Osteocyte (in vitro differentiated cells): ENCODE measurements at regions not wholly inside any gene's neighbourhood (a gene's known extent, or its start where the extent isn't known, plus 50 kb on each side); places are given as distances from the start of the nearest gene placed in this dataset.

ENCODE experiments used
- DNase-seq: peaks from one replicate; pipeline ENCODE4 v3.0.0; 2021; ENCODE audit warnings: mixed read lengths; ENCODE audit not compliant: unreplicated experiment; ENCODE audit errors: extremely low spot score
- H3K27ac Mint-ChIP-seq: one replicate; pipeline ENCODE4 v1.8.0; 2021; ENCODE audit warnings: mild to moderate bottlenecking, mixed read lengths; ENCODE audit not compliant: unreplicated experiment
- H3K27me3 Mint-ChIP-seq: one replicate; pipeline ENCODE4 v1.8.0; 2021; ENCODE audit warnings: mixed read lengths; ENCODE audit not compliant: unreplicated experiment
- H3K36me3 Mint-ChIP-seq: one replicate; pipeline ENCODE4 v1.8.0; 2021; ENCODE audit warnings: mixed read lengths; ENCODE audit not compliant: unreplicated experiment
- H3K4me1 Mint-ChIP-seq: one replicate; pipeline ENCODE4 v1.8.0; 2021; ENCODE audit warnings: mixed read lengths; ENCODE audit not compliant: unreplicated experiment
- H3K4me3 Mint-ChIP-seq: one replicate; pipeline ENCODE4 v1.8.0; 2021; ENCODE audit warnings: mild to moderate bottlenecking, moderate library complexity, mixed read lengths; ENCODE audit not compliant: unreplicated experiment
- H3K9me3 Mint-ChIP-seq: one replicate; pipeline ENCODE4 v1.8.0; 2021; ENCODE audit warnings: mixed read lengths; ENCODE audit not compliant: unreplicated experiment
- CTCF ChIP-seq: fragments of 200-600 bp; sonication (generic); IDR thresholded peaks from 2 replicates; pipeline ENCODE4 v1.5.0; 2021; ENCODE audit warnings: antibody characterized with exemption, mild to moderate bottlenecking, moderate library complexity

DNA sequence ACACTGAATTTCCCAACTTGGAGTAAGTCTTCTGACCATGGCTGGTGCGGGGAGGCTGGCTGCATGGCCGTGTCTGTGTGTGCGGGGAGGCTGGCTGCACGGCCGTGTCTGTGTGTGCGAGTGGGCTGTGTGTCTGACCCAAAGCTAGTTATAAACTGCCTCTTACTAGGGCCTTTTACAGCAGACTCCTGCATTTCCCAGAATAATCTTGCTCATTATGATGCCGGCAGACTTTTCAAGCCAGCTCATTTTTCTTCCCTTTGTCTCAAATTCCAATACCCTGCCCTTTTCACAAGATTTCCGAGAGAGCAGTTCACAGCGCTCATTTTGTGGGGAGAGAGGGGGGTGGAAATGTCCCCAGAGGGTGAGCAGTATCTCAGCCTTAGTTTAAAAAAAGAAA is 470.7 kb upstream of the BRINP1 start:
- Mint-ChIP-seq H3K4me1 (no peaks in the 10 kb centered on the region), H3K27ac (no peak overlapping the region), H3K36me3 (no peaks in the 10 kb centered on the region), H3K9me3 (no peaks in the 10 kb centered on the region), H3K4me3 (no peak overlapping the region), H3K27me3 (no peaks in the 10 kb centered on the region)
- TF ChIP-seq CTCF = no peak
- DNase-seq = no peak

DNA sequence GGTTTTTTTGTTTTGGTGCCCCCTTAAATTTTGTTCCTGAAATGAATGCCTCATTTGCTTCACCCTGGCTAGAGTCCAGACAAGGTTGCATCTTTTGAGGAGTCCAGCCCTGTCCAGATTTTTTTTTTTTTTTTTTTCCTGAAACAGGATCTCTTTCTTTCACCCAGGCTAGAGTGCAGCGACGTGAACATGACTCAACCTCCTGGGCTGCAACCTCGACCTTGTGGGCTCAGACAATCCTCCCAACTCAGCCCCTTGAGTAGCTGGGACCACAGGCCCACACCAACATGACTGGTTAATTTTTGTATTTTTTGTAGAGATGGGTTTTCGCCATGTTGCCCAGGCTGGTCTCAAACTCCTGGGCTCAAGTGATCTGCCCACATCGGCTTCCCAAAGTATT is 469.0 kb upstream of the BRINP1 start:
- Mint-ChIP-seq H3K9me3 (no peaks in the 10 kb centered on the region), H3K4me3 (no peak overlapping the region), H3K4me1 (no peaks in the 10 kb centered on the region), H3K27me3 (no peaks in the 10 kb centered on the region), H3K36me3 (no peaks in the 10 kb centered on the region), H3K27ac (no peak overlapping the region)
- TF ChIP-seq CTCF = no peak
- DNase-seq = no peak

DNA sequence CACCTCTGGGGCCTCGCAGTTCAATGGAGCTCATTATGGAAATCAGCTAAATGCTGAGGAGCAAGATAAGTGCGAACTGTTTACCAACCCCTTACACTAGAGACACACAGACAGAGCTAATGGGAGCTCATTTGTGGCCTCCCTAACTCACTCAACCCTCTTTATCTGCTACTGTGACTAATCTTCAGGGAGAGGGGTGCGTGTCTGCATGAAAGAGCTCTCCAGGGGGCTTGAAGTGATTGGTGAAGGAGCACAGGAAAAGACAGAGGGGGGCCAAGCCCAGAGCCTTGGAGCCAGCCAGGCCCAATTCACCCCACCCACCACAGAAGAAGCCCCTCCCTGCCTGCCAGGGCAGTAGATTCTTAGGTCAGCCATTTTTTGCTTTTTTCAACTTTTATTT is 466.8 kb upstream of the BRINP1 start:
- TF ChIP-seq CTCF = no peak
- Mint-ChIP-seq H3K4me1 (no peaks in the 10 kb centered on the region), H3K27me3 (no peaks in the 10 kb centered on the region), H3K27ac (no peak overlapping the region), H3K9me3 (no peaks in the 10 kb centered on the region), H3K4me3 (no peak overlapping the region), H3K36me3 (no peaks in the 10 kb centered on the region)
- DNase-seq = no peak

- no peak overlapping the region for H3K4me3 Mint-ChIP-seq
- H3K4me1 Mint-ChIP-seq = no peaks in the 10 kb centered on the region
- H3K36me3 Mint-ChIP-seq = no peaks in the 10 kb centered on the region
- peaks cover 2% of the 10 kb centered on the region for H3K27me3 Mint-ChIP-seq
- H3K9me3 Mint-ChIP-seq = no peaks in the 10 kb centered on the region
- no peak for DNase-seq
- TF ChIP-seq CTCF = no peak
- no peak overlapping the region for H3K27ac Mint-ChIP-seq
Observed at GRCh38 chr9:119834064-119834620, 464.9 kb upstream of the BRINP1 start.

DNA sequence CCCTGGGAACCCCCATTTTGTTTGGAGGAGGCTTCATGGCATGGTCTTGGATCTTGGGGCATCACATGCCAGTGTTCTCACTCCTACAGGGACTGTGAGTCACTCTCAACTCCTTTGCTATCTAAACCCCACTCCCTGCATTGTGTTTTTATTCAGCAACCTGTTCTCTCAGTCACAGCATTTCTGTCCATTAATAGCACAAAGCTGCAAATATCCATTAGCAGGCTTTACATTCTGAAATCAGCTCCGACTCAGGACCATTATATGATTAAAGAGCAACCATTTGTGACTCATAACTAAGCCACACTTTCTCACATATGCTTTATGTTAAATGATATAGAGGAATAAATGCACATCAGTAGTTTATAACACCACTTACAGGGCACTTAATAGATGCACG is 462.1 kb upstream of the BRINP1 start:
- no peak for TF ChIP-seq CTCF
- DNase-seq = no peak
- Mint-ChIP-seq H3K4me3 (no peak overlapping the region), H3K36me3 (no peaks in the 10 kb centered on the region), H3K27me3 (peaks cover 2% of the 10 kb centered on the region), H3K9me3 (no peaks in the 10 kb centered on the region), H3K27ac (no peak overlapping the region), H3K4me1 (no peaks in the 10 kb centered on the region)
